Pons (tissue), 1 donor: ENCODE measurements at regions not wholly inside any gene's neighbourhood (a gene's known extent, or its start where the extent isn't known, plus 50 kb on each side); places are given as distances from the start of the nearest gene placed in this dataset.
A peak's percentile ranks its signal among the peaks of the same experiment; 100 is the strongest.

ENCODE experiments used
- DNase-seq: peaks from one replicate; pipeline ENCODE4 v3.0.0-alpha.2; 2016; ENCODE audit warnings: low spot score

DNA sequence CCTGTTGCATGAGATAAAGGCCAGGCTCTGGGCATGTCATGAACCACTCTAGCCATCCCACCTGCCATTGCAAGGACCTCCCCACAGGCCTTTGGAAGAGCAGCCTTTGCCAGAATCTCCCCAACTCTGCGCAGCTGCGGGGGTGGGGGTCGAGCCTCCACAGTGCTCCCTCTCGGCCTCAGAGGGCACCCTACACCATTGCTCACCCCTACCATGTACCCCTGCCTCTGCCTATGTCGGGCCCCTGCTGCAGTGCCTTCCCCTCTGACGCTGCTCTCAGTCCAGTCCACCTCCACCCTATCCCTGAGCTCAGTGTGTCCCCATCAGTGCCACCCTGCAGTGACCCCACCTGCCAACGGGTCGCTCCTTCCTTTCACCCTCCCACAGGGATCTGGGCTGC, 679.7 kb upstream of the RAB6C start:
- DNase-seq: no peak

DNA sequence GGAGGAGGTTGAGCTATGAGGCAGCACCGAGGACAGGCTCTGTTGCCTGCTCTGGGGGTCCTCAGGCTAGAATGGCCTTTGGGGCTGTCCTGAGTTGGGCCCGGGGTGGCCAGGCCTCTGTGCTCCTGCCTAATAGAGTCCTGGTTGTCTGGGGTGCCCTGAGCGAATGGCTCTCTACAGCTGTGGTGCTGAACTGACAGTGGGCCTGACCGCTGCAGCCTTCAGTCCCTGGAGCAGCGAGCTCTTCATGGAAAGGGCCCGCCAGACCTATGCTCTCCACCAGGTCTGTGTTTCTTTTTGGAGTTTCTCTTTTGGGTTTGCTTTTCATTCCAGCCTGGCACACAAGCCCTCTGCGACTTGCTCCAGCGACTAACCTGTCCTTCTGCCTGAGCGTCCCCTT, 679.0 kb upstream of the RAB6C start:
- no peak for DNase-seq

DNA sequence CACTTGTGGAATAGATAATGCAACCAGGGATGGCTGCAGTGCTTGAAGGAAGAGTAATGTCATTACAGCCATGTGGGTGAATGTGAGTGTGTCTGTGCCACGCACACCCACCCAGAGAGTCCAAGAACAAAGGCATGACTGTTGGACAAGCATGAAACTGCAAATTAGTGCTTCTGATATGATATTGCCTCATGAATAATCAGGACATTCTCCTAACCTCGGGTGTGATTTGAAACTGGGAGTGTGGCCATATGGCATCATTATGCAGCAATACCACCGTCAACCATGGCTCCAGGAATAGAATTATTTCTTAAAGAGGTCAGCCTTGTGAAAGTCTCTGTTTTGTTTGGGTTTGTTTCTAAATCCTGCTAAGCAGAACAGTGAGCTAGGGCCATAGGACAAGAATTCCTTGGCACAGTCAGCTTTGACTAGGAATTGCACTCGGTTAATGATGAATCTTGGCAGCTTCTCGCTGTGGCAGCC, 678.0 kb upstream of the RAB6C start:
- DNase-seq: peak; percentile 39

DNA sequence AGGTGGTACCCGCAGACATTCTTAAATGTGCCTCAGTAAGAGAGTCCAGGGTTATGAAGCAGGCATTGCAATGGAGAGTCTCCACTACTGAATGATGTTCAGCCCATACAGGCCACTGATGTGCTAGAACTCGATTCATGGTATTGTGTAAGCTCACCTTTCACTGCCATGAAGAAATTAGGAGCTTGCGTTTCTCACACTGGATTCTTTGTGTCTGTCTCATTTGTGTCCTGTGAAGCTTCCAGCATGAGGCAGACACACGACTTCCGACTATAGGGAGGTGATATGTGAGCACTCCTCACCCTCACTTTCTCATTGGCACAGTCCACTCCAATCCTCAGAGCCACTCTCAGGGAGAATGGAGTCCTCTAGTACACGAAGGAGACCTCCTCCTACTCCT, 677.4 kb upstream of the RAB6C start:
- no peak for DNase-seq

DNA sequence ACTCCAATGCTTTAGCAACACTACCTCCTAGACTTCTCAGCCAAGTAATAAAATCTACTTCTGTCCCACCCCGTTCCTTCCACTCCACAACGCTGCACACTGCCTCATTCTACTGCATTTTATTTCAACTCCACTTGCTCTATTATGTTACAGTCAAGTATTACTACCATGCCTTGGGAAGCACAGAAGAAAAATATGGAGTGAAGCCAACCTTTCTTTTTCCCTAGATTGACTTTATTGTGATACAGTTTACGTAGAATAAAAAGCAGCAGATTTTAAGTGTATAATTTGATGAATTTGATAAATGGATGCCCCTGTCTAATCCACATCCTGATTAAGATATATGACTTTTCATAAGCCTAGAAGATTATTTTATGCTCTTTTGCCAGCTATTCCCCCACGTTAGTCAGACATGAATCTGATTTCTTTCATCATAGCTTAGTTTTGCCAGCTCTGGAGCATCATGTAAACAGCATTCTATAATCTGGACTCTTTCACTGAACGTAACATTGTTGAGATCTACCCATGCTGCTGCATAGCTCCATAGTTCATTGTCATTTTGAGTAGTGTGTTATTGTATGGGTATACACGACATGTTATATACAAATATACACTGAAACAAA, 676.8 kb upstream of the RAB6C start:
- DNase-seq: no peak

DNA sequence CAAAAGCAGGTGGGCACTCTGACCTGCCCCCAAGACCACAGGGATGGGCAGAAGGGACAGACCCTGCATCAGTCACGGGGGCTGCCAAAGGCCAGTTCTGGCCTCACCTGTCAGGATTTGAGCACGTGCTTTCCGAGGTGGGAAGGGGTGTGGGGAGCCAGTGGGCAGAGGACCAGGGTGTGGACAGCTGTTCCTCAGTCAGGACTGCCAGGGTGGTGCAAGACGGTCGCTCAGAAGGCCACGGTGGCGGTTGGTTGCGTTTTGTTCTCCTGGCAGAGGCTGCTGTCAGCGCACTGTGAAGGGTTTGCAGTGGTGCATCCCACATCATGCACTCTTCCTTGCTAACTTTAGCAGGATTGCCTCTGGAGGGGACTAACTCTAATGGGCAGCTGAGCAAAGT, 665.3 kb upstream of the RAB6C start:
- no peak for DNase-seq

DNA sequence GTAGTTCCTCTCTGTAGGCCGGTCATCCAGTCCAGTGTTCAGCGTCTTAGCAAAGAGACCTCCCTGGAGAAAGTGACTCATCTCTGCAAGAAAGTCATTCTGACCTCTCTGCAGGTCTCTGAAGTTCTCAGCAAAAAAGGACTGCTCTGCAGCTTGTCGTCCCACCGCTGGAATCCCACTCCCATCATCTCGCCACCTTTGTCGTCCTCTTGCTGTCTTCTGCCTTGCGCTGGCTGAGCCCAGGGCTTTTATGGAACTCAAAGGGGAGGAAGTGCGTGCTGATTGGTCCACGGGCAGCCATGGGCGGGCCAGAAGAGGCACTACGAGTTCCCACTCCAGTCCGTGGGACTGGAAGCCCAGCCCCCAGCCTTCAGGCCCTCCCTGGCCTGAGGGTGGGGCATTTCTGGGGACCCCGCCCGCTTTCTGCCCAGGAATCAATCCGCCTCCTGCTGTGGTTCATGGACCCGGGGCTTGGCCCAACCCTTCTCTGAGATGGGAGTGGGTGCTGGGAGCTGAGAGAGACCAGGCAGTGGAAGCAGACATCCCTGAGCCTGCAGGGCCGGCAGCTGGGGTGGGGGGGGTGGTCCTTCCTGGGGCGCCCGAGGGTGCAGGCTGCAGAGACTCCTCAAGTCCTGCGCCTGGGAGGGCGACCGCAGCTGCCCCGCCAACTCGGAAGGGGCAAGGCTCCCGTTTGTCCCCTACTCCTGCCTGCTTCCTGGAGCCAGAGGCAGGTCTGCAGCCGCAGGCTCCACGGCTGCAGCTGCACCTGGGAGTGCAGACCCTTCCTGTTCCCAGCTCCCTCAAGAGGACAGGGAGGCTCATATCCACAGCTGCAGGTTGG, 660.7 kb upstream of the RAB6C start:
- DNase-seq: no peak

DNA sequence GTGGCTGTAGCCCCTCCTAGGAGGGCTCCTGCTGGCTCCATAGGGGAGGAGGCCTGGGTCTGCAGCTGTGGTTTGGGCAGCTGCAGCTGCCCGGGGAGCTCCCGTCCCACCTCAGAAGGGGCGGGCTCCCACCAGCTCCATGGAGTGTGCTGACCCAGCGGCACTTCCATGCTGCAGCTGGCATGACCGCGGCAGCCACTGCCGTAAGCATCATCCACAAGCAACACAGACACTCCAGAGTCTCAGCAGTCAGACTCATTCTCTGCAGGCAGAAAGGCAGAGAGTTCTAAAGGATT, 660.1 kb upstream of the RAB6C start:
- no peak for DNase-seq

DNA sequence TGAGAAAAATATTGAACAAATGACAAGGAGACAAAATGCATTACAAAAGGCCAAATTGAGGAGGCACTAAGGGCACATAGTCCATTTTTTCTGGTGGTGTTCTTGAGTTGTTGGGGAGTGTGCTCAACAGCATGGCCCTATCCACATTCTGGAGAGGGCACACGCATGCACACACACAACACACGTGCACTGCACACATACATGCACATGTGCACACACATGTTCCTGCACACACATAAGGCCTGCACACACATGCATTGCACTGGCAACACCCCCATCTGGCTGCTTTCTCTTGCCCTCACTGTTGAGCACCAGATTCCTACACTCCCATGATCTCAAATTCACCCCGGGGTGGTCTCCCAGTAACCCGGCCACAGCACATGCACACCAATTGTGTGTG, 659.2 kb upstream of the RAB6C start:
- DNase-seq: no peak

DNA sequence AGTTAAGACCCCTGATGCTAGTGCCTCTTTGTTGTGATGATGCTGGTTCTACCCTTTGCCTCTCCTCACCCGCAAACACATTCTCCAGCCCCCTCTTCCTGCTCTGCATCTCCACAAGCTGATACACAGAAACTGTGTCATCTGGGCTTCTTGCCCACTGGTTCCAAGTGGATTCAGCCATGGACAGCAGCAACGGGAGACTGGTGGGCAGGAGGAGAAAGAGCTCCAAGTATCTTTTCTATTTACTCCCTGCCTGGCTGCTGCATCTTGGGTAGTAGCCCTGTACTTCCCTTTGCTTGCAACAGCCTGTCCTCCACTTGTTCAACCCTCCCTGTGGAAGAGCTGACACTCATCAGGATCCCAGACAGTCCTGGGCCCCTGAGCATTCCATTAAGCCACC, 655.1 kb upstream of the RAB6C start:
- DNase-seq: no peak

DNA sequence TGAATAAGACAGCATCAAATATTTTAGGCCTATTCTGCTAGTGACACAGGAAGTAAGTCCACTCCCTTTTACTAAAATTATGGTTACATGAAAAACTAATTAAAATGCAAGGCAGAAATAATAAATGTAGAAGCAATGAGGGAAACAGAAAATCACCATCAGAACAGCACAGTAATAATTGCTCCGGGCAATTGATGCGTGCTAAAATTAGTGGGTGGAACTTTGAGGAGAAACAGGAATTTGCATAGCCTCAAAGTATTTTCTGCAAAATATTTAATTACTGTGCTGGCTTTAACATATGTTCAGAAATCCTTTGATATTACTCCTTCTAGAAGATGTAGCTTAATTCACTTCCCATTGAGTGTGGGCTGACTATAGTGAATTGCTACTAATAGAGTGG, 654.3 kb upstream of the RAB6C start:
- DNase-seq: no peak

DNA sequence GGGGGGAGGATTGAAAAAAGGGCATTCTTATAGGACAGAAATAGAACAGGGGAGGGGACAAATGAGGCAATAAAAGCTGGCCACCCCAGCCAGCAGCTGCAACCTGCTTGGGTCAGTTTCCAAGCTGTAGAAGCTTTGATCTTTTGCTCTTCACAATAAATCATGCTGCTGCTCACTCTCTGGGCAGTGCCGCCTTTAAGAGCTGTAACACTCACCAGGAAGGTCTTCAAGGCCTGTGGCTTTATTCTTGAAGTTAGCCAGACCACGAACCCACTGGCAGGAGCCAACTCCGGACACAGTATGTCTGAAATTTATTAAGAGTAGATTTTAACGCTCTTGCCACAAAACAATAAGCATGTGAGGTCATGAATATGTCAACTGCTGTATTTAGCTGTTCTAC, 649.9 kb upstream of the RAB6C start:
- DNase-seq: no peak

DNA sequence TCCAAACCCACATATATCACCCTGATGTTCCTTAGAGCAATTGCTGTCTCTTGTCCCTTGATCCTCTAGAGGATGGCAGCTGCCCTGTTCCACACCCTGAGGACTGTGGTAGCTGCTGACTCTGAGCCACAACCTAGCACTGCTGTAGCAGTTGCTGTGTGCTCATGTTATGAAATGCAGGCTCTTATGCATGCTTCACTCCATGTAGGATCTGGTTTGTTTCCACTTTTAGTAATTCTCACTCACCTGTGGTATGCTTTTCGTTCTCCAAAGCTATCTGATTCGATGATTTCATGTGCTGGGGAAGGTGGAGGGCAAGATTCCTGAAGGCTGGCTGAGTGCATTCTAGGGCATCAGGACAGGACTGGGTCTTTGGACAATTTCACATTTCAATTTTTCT, 649.0 kb upstream of the RAB6C start:
- DNase-seq: no peak

DNA sequence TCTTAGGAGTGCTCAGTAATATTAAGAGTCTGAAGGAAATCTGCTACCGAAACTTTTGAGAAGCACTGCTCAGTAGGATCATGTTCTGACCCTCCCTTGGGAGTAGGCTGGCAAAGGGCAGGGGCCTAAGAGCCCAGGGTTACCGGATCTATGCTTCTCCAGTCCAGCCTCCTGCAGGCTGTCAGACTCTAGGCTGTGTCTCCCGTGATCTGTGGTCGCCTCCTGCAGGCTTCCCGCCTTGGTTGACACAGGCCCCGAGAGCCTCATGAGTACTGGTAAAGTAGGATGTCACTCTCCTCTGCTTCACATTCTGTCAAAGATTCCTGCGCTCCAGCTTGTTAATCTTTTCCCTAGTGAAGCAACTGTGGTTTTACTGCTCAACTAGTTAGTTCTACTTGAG, 647.8 kb upstream of the RAB6C start:
- no peak for DNase-seq

DNA sequence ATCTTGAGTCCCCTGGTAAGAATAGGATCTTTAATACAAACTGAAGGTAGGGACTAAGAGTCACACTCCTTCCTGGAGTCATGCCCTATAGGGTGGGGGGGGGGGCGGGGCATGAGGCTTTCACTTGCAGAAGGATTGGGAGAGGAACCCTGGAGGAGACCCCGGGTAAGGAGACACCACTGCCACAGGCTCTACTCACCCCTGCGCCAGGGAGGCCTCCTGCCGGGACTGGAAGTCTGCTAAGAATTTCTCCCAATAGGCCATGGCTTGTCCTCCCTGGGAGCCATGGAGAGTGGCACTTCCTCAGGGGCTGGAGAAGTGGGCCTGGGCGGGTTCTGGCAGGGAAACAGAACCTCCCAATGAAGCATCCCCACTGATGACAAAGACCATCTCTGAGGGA, 645.3 kb upstream of the RAB6C start:
- DNase-seq: no peak

DNA sequence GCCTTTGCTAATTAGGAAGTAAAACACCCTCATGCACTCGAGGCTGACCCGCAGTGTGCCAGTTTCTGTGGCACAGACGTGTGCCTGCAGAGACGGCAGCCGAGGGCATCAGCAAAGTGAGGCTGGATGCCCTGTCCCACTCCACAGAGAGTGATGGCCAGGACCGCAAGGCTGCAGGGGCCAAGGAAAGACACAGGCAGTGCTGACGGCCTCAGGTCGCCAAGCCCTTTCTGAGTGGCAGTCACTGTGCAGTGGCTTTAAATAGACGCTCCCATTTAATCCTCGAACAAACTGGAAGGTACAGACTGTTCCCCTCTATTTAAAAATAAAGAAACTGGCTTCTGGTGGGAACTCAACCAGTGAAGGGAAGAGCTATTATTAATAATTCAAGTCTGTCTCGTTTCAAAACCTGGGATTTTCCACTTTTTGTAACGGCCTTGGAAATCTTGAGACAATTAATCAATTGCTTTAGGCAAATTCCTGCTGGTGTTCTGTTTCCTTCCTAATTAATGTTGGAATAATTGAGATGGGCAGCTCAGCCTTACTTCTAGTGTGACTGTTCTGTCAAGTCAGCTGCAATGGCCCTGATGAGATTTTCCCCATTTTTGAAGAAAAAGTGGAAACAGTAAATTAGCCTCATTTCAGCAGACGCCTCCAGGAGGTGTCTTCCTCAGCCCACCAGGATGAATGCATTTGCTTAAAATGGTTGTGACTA, 644.6 kb upstream of the RAB6C start:
- DNase-seq: no peak

DNA sequence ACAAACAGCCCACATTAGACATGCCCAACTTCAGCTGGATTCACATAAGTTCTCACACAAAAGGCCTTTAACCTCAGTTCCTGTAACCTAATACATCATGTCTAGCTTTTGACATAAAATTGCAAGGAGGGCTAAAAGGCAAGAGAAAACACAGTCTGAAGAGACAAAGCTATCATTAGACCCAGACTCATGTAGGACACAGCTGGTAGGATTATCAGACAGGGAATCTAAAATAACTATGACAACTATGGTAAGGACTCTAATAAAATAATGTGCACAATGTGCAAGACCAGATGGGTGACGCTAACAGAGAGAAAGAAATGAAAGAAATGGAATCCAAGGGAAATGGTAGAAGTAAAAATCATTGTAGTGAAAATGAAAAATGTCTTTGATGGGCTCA, 643.2 kb upstream of the RAB6C start:
- DNase-seq: no peak

DNA sequence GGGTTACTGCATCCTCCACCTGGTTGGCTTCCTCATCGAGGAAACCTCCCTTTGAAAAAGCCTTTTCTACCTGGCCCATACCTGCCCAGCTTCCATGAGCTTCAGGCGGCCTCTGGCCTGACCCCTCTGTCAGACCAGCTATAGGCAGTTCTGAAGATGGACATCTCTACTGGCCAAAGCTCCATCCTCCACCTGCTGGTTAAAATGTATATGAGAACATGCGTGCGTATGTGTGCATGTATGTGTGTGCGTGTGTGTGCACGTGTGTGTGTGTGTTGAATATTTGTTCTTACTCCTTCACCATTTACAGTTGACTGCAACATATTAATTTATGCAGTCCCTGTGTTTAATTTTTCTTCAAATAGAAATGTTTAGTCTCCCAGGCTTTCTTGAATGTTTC, 642.4 kb upstream of the RAB6C start:
- no peak for DNase-seq

DNA sequence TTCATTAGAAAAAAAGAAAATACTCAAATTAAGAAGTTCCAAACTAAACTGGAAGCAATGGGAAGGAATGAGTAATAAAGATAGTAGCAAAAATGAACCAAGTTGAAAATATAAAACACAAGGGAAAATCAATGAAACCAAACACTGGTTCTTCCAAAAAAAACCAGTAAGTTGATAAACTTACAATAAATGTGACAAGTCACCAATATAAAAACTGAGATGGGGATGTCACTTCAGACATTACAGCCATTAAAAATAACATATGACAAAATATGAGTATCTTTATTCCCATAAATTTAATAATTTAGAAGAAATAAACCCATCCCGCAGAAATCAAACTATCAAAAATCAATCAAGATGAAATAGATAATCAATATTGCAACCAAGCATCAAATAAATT, 633.9 kb upstream of the RAB6C start:
- no peak for DNase-seq

DNA sequence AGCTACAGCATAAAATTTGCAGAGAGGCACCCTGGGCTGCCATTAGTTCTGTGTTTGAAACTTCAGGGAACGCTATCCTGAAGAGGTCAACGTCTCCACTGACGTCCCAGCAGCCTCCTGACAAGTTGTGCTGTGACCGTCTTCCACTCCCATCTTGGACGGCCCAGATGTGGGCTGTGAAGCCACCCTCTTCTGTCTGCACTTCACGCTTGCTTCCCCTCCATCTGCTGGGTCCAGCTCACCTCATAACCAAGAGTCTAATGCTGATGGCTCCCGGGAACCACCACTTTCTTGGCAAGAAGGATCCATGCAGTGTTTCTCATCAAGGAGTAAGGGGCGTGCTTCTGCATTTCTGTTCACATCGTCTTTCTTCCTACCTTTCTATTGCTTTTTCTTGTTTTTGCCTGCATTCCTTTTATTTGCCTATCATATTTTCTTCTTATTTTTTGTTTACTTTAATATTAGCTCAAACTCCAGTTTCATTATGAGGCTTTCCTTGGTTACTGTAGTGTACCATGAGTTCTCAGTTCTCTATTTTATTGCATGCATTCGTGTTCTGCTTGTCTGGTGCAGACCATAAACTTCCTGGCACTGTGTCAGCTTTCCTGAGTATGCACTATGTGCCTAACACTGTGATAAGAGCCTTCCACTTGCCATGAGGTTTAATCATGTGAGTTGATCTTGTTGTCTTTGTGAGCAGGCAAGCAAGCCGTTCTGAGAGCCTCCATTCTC, 631.8 kb upstream of the RAB6C start:
- DNase-seq: peak; percentile 90

DNA sequence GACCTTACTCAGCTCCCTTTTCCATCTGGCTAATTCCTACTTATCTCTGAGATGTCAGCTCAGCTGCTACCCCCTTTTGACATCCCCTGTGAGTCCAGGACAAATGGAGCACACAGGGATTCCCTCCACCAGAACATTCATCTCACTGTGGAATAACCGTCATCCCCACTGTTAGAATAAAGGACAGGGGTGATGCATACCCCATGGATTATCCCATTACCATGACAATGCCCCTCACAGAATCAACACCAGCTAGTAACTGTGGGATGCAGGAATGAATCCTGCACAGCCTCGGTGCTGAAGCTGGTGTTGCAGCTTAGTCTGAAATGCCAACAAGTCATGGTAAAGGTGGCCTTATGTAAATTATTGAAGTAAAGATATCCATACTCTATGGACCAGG, 624.8 kb upstream of the RAB6C start:
- no peak for DNase-seq

DNA sequence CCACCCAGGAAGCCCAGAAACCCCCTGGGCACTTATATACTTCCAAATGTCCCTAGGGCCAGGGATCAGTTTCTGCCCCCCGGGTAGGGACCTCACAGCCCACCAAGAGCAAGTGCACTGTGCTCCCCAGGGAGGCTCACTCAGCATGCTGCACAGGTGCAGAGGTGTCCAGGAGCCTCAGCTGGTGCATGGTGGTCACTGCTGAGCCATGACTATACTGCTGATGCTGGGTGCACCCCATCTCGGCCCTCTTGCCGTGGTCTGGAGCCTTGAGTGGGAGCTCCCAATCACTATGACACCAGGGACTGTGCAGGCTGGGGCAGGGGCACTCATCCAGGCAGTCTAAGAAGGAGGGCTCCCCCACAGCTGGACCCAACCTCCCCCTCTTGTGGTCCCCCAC, 617.8 kb upstream of the RAB6C start:
- DNase-seq: no peak

DNA sequence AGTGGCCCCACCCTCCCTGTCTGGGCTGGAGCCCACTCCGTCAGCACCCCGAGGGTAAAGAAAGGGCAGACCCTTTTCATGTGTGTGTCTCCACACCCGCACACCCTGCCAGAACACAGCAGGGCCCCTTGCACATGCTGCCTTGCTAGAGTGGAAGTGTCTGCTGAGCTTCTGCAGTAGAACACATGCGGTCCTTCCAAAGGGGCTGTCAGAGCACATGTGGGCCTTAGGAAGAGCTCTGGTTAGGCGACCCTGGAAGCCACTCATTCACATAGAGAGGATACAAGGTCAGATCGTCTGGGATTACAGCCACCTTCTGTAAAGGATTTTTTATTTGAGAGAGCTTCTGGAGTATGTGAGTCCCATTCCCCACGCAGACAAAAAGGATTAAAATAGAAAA, 613.2 kb upstream of the RAB6C start:
- DNase-seq: no peak
